ENCODE measurements at regions not wholly inside any gene's neighbourhood (a gene's known extent, or its start where the extent isn't known, plus 50 kb on each side); places are given as distances from the start of the nearest gene placed in this dataset.
"Not testable (repeated sequence)": the region's sequence is repeated elsewhere in the genome, so short reads cannot be mapped to it uniquely, and the experiment has no call there.

DNA sequence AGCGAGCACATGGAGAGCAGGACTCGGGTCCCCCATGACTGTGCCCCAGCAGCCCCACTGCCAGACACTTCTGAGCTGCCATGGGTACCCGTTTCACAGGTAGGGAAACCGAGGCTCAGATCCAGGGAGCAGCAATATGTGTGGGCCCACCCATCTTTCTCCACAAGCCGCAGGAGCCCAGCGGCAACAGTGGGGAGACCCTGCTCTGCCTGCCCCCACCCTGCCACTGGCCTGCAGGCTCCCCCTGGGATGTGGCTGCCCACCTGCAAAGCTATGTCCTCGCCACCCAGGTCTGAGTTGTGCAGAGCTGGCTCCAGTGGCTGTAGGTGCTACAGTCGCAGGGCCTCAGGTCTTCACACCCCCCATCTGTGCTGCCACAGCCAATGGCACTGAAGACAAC, 50.6 kb upstream of the C1QTNF9B start:
- DNase-seq, result no peak

DNA sequence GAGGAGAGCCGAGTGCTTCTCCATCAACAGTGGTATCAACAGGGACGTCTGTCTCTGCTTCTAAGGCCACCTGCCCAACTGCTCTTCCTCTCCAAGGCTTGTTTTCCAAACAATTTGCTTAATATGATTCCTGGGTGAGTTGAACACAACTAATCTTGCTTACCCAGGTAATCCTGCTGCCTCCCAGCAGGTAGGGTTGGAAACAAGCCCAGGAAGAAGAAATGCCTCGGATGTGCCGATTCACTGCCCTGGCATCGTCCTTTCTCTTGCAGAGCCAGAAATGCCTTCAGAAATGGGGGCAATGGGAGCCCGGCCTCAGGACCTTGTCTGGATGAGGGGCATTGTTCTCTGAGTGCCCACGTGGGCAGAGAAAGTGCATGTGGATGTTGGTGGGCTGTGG, 51.9 kb upstream of the C1QTNF9B start:
- DNase-seq, result no peak

DNA sequence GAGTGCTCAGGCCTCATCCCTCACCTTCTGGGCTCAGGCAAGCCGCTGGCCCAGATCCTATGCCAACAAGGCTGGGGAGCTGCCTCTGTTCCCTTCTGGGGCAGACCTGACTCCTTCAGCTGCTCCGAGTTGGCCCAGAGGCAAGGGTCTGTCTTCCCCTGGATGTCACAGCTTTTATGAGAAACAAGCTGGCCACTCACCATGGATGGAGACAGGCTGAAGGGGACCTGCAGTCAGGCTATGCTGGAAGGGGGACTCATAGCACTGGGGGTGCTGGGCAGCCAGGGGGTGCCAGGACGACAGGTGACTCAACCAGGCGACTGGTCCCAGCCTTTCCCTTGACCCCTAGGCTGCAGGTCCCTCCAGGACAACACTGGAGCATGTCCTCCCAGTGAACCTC, 52.4 kb upstream of the C1QTNF9B start:
- DNase-seq, result no peak

DNA sequence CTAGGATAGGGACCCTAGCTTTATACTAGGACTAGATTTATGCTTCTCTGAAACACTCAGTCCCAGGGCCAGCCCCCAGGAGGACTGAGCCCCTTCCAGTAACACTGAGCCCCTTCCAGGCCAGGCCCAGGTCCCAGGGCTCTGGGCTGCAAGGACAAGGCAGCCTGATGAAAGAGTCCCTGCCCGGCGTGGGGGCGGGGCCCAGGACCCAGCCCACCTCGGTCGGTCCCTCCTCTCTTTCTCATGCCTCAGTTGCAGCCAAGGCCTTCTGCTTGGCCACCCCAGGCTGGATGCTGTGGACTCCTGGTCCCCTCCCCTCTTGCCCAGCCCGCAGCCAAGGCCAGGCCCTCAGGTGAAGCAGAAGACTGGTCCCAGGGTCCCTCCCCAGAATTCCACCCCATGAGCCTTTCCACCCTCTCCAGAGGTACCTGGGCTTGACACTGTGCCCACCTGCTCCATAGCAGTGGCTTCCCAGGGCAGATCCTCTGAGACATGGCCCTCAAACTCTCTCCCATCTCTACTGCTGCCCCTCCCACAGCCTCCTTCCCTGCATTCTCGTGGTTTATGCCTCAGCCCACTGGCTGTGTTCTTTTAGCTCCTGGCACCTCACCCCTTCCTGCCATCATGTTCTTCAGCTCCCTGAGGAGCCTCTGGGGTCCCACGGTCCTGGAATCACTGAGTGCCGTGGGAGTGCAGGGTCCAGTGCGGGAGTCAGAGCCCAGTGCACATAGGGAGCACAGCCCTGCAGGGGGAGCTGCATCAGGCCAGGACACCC, 53.6 kb upstream of the C1QTNF9B start:
- DNase-seq, result no peak

DNA sequence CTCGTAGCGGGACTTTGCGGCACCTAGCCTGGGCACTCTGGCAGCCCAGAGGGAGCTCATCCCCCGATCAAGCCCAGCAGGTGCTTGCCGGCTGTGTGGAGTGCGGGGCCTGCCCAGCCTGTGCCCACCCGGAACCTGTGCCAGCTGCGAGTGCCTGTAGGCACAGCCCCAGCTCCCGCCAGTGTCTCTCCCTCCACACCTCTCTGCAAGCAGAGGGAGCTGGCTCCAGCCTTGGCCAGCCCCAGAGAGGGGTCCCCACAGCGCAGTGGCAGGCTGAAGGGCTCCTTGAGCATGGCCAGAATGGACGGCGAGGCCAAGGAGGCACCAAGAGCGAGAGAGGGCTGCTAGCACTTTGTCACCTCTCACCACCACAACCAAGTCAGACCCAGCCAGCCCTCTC, 55.5 kb upstream of the C1QTNF9B start:
- DNase-seq, result no peak

DNA sequence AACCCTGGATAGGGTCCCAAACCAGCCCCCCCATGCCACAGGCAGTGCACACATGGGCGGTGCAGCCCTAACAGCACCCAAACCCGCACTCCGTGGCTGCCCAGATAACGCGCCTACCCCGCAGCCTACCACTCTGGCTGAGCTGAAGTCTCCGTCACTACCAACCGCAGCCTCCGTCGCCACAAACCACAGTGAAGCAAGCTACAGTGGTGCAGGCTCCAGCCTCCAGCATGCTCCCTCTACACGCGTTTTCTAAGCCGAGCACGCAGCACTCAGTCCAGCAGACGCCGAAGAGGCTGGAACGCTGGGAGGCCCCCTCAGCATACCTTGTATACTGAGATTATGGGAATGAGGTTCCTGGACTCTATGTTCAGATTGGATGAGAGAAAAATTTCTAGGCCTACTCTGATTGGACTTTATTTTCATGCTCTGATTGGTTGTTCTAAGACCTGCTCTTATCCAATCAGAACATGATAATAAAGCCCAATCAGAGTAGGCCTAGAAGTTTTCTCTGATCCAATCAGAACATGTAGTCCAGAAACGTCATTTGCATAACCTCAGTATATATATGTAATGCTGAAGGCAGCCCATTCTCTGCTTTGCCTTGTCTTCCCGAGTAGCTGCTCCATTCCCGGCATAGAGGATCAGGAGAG, 56.7 kb upstream of the C1QTNF9B start:
- DNase-seq, result no peak

DNA sequence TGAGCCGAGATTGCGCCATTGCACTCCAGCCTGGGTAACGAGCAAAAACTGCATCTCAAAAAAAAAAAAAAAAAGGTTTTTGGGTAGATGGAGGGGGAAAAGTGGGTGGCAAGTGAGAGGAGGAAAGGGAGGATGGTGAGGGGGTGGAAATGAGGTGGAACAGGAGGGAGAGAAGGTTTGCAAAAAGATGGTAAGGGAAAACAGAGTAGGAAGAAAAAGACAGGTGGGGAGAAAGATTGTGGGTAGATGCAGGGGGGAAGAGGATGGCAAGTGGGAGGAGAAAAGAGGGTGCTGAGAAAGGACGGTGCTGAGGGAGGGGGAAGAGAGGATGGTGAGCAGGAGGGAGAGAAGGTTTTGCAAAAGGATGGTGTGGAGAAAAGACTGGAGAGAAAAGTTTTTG, 57.8 kb upstream of the C1QTNF9B start:
- DNase-seq, result no peak

DNA sequence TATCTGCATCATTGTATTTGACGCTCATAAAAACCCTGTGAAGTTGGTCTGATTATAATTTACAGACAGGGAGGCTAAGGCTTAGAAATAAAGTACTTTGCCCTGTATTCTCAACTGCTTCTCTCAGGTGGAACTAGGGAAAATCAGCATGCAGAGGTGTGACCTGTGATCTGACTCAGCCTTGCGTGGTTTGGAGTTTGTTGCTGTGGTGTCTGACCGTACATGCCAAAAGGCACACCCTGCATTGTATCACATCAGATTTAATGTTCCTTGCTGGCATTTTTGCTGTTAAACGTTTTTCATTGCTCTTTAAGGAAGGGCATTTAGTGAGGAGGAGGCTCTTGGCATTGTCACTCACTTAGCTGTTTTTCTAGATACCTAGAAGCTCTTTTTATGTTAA, 58.8 kb upstream of the C1QTNF9B start:
- no peak for DNase-seq

DNA sequence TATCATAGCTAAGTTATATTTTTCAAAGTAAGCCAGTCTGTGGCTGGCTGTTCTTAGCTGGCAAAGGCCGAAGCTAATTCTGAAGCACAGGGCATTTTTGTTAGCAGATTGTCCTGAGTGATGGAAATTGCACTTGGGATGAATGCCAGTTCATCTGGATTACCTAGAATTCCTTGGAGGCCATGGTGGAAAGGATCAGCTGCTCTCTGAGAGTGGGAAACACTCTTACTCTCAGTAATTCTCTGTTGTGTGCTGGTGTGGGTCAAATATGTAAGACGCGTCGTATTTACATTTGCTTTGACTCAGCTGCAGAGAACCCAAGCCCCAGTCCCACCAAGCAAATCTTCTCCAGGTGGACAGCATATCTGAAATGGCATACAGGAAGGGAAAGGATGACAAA, 60.7 kb upstream of the C1QTNF9B start:
- DNase-seq, result no peak

DNA sequence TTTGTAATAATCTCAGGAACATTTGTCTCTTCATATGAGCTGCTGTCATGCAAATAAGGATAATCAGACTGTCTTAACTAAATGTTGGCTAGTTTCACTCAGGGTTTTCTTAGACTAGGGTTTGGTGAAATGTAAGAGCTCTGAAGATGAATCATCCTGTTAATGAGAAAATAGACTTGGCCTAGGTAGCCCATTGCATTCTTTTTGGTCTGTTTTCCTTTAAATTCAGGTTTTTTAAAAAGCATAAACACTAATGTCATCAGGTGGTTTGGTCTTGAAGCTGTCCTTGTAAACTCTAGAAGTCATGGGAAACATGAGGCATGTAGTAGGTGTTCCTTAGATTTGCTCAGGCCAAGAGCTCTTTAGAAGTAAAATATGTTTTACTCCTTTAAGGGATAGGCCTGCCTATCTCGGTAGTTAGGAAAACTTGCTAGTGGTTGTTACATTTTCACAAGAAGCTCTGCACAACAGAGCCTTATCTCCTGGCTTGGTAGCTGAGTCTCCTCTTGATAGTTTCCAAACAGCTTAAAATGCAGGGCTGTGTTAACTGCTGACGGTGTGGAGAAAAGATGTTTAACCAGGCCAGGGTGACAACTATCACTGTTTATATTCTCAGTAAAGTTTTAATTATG, 62.0 kb upstream of the C1QTNF9B start:
- no peak for DNase-seq

DNA sequence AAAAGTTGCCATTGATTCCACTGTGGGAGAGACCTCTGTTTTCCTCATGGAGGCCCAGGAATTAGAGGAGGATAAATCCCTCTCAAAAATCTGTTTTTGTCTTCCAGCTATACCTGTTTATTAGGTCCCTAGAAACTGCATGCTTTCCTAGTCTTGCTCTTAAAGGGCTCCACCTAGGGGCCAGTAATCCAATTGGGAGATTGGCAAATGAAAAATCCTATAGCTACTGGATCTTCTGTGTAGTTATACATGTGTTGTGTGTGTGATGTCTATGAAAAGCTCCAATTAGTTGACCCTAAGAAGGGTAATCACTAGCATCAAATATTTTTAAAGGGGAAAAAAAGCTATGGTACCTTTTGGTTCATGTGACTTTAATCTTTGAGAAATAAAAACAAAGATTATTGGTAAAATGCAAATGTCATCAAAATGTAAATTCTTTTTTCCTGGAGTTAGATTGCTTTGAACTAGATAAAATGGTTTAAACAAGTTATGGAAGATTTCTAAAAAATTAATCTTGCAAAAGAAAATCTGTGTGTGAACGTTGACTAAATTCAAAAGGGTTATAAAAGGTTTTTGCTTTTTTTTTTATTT, 63.4 kb upstream of the C1QTNF9B start:
- DNase-seq, result peak in 1 of 2 experiments; percentile 0

DNA sequence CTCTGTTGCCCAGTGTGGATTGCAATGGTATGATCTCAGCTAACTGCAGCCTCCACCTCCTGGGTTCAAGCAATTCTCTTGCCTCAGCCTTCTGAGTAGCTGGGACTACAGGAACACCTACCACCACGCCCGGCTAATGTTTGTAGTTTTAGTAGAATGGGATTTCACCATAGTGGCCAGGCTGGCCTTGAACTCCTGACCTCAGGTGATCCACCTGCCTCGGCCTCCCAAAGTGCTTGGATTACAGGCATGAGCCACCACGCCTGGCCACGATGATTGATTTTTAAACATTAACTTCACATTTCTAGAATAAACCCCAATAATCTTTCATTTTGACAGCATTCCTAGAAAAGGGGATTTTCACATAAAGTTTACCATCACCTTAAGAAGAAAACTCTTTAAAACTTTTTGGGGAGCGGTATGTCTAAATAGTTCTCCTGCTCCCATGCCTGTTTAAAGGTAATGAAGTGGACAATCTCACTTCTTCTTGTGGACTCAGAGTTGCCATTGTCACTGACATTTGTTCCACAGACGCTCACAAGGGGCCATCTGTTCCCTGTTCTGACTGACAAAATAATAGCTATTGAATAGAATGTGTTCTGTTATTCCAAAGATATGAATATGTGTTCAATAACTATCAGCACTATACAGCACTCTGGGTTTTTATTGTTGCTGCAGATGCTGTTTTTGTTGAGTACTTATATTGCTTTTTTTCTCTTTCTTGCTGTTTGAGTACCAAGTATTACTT, 66.1 kb upstream of the C1QTNF9B start:
- DNase-seq, result no peak

DNA sequence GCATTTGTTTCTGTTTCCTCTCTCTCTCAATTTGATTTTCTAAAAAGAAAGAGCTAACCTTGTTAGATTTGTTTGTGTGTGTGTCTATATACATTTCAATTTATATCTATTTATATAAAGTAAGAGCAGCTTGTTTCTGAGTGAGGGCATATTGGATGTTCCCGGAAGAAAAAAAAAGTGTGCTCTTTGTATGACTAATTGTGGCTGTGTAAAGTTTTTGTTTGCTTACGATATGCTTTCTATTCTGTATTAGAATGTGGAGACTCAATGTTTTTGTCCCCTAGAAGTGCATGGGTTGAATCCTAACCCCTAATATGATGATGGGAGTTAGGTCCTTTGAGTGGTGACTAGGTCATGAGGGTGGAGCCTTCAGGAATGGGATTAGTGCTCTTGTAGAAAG, 66.6 kb upstream of the C1QTNF9B start:
- DNase-seq, result no peak

DNA sequence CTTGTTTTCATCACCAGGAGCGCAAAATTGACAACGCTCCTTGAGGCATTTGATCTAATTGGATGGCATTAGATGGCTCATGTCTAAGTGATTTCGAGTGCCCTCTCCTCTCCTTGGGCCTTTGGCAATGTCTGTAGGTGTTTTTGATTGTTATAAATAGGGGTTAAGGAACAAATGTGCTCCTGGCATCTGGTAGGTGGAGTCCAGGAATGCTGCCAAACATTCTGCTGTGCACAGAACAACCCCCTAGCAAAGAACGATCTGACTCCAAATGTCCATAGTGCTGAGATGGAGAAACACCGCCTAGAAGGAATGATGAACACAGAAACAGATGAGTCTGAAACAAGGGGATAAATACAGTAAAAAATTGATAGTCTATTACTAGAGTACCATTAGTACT, 68.0 kb upstream of the C1QTNF9B start:
- no peak for DNase-seq

DNA sequence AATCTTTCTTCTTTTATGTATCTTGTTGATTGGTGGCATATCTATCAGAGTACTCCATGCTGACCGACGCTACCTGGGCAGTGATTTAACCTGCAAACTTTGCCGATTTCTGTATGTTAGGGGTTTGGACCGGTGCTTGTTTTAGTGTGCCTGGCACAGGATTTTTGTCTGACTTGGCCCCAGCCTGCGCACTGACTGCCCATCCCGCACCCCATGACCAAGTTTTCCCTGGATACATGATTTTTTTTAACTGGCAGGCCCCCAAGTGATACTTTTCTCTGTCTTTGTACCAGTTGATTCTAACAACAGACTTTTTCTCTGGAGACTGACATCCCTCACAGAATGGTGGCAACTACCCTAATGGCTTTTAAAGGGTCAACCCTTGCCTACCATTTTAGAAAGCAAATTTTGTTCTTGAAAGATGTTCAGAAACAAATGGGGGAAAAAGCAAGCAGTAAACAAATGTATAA, 69.0 kb upstream of the C1QTNF9B start:
- DNase-seq, result no peak

DNA sequence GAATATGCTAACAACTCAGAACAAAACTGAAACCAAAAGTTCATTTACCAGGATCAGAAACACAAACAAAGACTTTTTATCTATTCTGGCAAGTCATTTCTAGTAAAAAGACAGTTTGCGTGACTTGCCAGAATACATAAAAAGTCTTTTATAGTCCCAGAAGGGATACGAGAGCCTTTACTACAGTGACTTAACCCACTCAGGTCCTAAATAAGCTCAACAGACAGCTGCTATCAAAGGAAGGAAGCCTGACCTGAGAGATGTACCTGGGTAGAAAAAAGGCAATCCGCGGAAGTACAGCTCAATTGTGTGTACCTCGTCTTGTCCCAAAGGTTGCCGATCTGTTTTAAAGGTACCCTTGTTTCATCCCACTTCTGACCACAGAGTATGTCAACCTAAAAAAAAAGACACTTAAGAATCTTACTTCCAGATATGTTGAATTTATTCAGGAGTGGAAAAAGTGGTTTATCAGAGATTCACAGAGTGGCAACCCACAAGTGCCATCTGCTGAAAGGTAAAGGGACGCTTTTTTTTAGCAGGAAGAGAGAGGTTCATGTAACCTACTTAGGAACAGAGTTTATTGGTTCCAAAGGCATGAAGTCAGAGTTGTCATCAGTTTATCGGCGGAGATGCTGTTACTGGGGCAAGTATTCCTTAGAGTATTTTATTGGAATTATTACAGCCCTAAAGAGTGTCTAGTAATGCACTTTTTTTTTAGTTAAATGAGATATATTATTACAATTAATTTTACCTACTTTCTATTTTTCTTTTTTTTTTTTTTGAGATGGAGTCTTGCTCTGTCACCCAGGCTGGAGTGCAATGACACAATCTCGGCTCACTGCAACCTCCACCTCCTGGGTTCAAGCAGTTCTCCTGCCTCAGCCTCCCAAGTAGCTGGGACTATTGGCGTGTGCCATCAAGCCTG, 69.7 kb upstream of the C1QTNF9B start:
- no peak for DNase-seq

DNA sequence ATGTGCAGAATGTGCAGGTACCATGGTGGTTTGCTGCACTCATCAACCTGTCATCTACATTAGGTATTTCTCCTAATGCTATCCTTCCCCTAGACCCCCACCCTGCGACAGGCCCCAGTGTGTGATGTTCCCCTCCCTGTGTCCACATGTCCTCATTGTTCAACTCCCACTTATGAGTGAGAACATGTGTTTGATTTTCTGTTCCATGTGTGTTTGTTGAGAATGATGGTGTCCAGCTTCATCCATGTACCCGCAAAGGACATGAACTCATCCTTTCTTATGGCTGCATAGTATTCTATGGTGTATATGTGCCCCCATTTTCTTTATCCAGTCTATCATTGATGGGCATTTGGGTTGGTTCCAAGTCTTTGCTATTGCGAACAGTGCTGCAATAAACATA, 70.5 kb upstream of the C1QTNF9B start:
- DNase-seq, result not testable (repeated sequence)

DNA sequence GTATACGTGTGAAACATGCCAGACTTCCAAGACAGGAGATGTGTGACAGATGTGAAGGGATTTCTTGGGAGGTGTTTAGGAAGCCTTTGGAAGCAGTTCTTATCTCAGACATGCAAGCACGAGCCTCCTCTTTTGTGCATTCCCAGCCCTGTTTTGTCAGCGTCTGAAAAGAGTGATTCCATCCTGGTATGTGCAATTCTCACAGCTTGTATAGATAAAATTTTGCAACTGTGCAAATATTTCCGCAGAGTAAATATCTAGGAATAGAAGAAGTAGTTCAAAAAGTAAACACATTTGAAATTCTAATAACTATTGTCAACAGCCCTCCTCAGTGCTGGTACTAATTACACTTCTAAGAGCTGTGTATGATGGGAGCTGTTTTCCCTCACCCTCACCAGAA, 72.3 kb upstream of the C1QTNF9B start:
- no peak for DNase-seq

DNA sequence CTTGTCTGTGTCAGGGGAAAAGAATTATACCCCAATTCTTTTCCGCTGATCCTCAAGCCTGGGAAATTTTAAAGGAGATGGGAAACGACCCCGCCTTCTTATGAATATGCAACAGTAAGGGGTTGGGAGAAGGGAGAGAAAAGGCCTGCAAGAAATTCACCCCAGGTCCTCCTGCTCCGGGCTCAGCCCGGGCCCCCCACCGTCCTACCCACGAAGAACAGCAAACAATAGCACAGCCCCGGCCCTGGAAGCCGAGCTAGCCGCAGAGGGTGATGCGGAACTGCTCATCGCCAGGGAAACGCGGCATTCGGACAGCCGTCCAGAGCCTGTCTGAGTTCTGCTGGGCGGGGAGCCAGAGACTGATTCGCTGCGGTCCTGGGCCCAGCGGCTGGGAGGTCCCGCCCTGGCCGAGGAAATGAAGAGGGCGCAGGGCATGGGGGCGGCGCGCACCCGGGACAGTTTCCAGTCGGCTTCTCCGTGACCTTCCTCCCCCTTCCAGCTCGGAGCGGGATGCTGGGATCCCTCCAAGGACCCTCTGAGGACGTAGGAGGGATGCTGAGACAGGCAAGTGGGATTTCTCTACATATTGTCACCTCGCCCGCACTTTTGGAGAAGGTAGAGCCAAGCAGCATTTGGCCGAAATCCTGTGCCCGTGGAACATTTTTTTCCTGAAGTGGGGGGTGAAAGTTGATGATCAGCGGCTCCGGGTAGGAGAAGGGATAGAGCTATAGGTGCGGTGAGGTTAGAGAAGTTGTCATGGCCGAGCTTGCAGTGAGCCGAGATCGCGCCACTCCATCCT, 82.3 kb upstream of the C1QTNF9B start:
- DNase-seq, result no peak

DNA sequence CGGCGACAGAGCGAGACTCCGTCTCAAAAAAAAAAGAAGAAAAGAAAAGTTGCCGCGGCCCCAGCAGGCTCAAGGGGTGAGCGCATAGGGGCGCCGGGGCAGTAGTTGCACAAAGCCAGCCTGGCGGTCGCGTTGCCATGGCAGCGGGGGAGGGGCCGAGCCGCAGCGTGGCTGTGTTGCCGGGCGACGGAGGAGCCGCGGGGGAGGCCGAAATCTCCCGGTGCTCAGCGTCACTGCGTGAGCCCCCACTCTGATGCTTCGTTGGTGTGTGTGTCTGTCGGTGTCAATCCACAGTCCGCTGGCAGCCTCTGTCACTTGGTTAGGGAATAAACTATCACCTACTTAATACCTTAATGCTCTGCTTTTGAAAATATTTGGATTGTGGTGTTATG, 82.9 kb upstream of the C1QTNF9B start:
- DNase-seq, result no peak

DNA sequence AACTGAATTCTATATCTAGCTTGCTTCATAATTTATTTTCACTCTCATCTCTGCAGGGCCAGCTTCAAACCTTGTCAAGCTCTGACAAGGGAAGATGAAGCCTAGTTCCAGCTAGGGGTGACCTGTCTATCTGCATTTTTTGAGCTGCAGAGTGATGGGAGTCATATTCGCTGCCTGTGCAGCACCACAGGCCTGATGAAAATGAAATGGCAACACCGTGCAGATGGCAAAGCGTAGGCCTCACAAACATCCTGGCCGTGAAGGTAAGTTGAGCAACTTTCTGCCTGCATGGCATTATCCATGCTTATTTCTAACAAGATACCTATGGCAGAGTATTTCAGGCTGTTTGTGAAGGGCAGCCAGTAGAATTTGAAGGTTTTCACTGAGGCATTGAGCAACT, 86.4 kb upstream of the C1QTNF9B start:
- DNase-seq, result no peak

Measured in cerebellar nuclear complex (tissue), 1 donor.